ENCODE measurements at regions not wholly inside any gene's neighbourhood (a gene's known extent, or its start where the extent isn't known, plus 50 kb on each side); places are given as distances from the start of the nearest gene placed in this dataset.

DNA sequence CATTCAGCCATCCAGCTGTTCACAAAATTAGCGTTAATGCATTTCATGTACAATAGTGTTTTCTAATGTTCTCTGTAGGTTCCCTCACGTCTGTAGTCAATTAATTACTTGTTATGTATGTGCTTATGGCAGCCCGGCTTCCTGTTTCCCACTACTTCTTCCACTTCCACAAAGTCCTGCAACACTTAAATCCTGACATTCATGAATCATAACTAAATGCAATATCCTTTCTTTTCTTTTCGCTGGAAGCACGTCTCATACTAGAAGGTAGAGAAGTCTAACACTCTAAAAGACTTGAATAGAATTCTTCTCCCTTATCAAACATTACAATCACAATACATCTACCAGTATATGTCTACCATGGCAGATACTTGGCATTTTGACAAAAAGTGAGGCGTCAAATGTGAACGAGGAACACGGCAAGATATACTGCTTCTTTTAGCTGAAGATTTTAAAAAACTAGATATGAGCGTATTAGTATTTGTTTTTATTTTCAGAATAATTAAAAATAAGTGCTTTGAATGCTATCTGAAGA is 239.0 kb upstream of the DIAPH2 start:
- H3K4me1 ChIP-seq (ENCODE audit: insufficient read depth, poor library complexity, severe bottlenecking) = no peaks in the 10 kb centered on the region
- H3K4me3 ChIP-seq (ENCODE audit: severe bottlenecking) = no peak overlapping the region
- TF ChIP-seq, protein P1, sequence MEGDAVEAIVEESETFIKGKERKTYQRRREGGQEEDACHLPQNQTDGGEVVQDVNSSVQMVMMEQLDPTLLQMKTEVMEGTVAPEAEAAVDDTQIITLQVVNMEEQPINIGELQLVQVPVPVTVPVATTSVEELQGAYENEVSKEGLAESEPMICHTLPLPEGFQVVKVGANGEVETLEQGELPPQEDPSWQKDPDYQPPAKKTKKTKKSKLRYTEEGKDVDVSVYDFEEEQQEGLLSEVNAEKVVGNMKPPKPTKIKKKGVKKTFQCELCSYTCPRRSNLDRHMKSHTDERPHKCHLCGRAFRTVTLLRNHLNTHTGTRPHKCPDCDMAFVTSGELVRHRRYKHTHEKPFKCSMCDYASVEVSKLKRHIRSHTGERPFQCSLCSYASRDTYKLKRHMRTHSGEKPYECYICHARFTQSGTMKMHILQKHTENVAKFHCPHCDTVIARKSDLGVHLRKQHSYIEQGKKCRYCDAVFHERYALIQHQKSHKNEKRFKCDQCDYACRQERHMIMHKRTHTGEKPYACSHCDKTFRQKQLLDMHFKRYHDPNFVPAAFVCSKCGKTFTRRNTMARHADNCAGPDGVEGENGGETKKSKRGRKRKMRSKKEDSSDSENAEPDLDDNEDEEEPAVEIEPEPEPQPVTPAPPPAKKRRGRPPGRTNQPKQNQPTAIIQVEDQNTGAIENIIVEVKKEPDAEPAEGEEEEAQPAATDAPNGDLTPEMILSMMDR (IDR thresholded peaks at IDR 0.05; ENCODE audit: poor library complexity, severe bottlenecking) = no peak
- no peaks in the 10 kb centered on the region for H3K27me3 ChIP-seq (ENCODE audit: insufficient read depth, poor library complexity, severe bottlenecking)
- no peaks in the 10 kb centered on the region for H3K9me3 ChIP-seq (ENCODE audit: severe bottlenecking)
- no peak for ATAC-seq (ENCODE audit: low read depth)
- H3K36me3 ChIP-seq (ENCODE audit: low read depth) = no peaks in the 10 kb centered on the region
- H3K27ac ChIP-seq (ENCODE audit: poor library complexity, severe bottlenecking) = no peak overlapping the region
- DNase-seq (ENCODE audit: low spot score) = no peak

DNA sequence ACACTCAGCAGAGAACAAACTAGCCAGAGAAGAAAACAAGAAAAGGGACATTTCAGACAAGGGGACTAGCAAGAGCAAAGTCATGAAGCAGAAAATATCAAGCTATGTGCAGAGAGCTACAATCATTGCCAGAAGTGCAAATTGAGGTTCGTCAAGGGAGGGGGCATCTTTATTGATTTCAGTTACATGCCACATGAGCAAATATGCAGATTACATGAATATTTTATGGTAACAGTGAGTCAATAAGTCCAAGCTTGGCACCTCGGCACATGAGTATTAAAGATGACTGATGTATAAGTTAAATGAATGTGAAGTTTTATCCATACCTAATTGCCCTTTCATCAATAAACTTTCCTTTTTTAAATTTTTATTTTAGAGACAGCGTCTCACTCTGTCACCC is 238.1 kb upstream of the DIAPH2 start:
- TF ChIP-seq, protein P1 (IDR thresholded peaks at IDR 0.05; ENCODE audit: poor library complexity, severe bottlenecking) = no peak
- Histone ChIP-seq H3K9me3 (ENCODE audit: severe bottlenecking) (no peaks in the 10 kb centered on the region), H3K27me3 (ENCODE audit: insufficient read depth, poor library complexity, severe bottlenecking) (no peaks in the 10 kb centered on the region), H3K36me3 (ENCODE audit: low read depth) (no peaks in the 10 kb centered on the region), H3K4me1 (ENCODE audit: insufficient read depth, poor library complexity, severe bottlenecking) (no peaks in the 10 kb centered on the region), H3K27ac (ENCODE audit: poor library complexity, severe bottlenecking) (no peak overlapping the region), H3K4me3 (ENCODE audit: severe bottlenecking) (no peak overlapping the region)
- no peak for DNase-seq (ENCODE audit: low spot score)
- no peak for ATAC-seq (ENCODE audit: low read depth)

GRCh38 chrX:96447161-96447560 is 237.5 kb upstream of the DIAPH2 start:
- DNase-seq (ENCODE audit: low spot score) (no peak), ATAC-seq (ENCODE audit: low read depth) (no peak)
- TF ChIP-seq, protein P1 (IDR thresholded peaks at IDR 0.05; ENCODE audit: poor library complexity, severe bottlenecking) = no peak
- H3K27ac ChIP-seq (ENCODE audit: poor library complexity, severe bottlenecking) = no peak overlapping the region
- H3K27me3 ChIP-seq (ENCODE audit: insufficient read depth, poor library complexity, severe bottlenecking) = no peaks in the 10 kb centered on the region
- H3K4me1 ChIP-seq (ENCODE audit: insufficient read depth, poor library complexity, severe bottlenecking) = no peaks in the 10 kb centered on the region
- H3K9me3 ChIP-seq (ENCODE audit: severe bottlenecking) = no peaks in the 10 kb centered on the region
- H3K4me3 ChIP-seq (ENCODE audit: severe bottlenecking) = no peak overlapping the region
- H3K36me3 ChIP-seq (ENCODE audit: low read depth) = no peaks in the 10 kb centered on the region

DNA sequence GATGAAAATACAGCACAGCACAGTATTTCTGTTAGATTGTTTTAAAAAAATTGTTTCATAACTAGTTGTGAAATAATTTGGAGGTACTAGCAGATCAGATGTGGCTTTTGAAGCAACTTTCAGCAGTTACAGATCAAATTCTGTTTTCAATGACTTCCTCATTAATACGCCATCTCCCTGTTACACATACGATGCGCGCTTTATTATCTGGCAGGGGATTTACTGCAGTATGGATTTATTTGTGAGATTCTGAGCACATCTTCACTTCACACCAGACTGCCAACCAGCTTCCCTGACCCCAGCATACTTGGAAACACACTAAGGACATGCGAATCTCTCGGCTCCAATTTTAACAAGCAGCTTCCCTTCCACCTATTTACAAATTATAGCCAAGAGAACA is 235.5 kb upstream of the DIAPH2 start:
- Histone ChIP-seq H3K4me3 (ENCODE audit: severe bottlenecking) (no peak overlapping the region), H3K4me1 (ENCODE audit: insufficient read depth, poor library complexity, severe bottlenecking) (no peaks in the 10 kb centered on the region), H3K27ac (ENCODE audit: poor library complexity, severe bottlenecking) (no peak overlapping the region), H3K27me3 (ENCODE audit: insufficient read depth, poor library complexity, severe bottlenecking) (no peaks in the 10 kb centered on the region), H3K9me3 (ENCODE audit: severe bottlenecking) (no peaks in the 10 kb centered on the region), H3K36me3 (ENCODE audit: low read depth) (no peaks in the 10 kb centered on the region)
- no peak for ATAC-seq (ENCODE audit: low read depth)
- no peak for DNase-seq (ENCODE audit: low spot score)
- TF ChIP-seq, protein P1 (IDR thresholded peaks at IDR 0.05; ENCODE audit: poor library complexity, severe bottlenecking) = no peak

DNA sequence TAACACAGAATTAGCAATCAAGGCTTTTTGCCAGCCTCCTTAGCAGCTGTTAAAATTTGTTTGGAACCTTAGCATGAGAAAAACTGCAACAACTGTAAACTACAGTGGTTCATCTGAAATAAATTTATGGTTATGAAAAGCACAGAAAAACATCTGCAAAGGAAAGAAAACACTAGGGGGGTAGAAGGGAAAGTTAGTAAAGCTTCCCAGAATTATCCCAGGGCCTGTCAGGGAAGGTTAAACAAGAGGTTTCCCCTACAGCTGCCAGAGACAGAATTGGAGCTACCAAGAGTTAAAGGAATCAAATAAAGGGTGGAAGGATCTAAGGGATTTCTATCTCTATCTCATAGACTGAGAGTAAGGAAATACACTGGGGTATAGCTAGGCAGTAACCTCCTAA is 234.7 kb upstream of the DIAPH2 start:
- Histone ChIP-seq H3K9me3 (ENCODE audit: severe bottlenecking) (no peaks in the 10 kb centered on the region), H3K4me3 (ENCODE audit: severe bottlenecking) (no peak overlapping the region), H3K27me3 (ENCODE audit: insufficient read depth, poor library complexity, severe bottlenecking) (no peaks in the 10 kb centered on the region), H3K4me1 (ENCODE audit: insufficient read depth, poor library complexity, severe bottlenecking) (no peaks in the 10 kb centered on the region), H3K27ac (ENCODE audit: poor library complexity, severe bottlenecking) (no peak overlapping the region), H3K36me3 (ENCODE audit: low read depth) (no peaks in the 10 kb centered on the region)
- no peak for DNase-seq (ENCODE audit: low spot score)
- ATAC-seq (ENCODE audit: low read depth) = no peak
- TF ChIP-seq, protein P1 (IDR thresholded peaks at IDR 0.05; ENCODE audit: poor library complexity, severe bottlenecking) = no peak

Measured in RWPE2 (cell line).